H1 (cell line): ENCODE measurements at regions not wholly inside any gene's neighbourhood (a gene's known extent, or its start where the extent isn't known, plus 50 kb on each side); places are given as distances from the start of the nearest gene placed in this dataset.
"Not testable (repeated sequence)": the region's sequence is repeated elsewhere in the genome, so short reads cannot be mapped to it uniquely, and the experiment has no call there.

Source experiments
- CTCF ChIA-PET: fragments of 300-600 bp; sonication (Branson Sonifier 250); formaldehyde crosslinking; loops from one replicate; lab custom pipeline; 2021; ENCODE audit not compliant: partially characterized antibody; lab: Charles Lee
- POLR2A ChIA-PET: fragments of 300-600 bp; sonication (Branson Sonifier 250); formaldehyde crosslinking; loops from one replicate; lab custom pipeline; 2021; ENCODE audit warnings: inconsistent platforms; ENCODE audit not compliant: partially characterized antibody; lab: Charles Lee
- DNase-seq, 2 experiments: peaks; one replicate each; pipeline versions ENCODE4 v3.0.0 to v3.0.0-alpha.2; 2010 to 2022; ENCODE audit warnings: low spot score in 2 of 2, low read depth in 1 of 2, mixed read lengths in 1 of 2
- FAIRE-seq: peaks from 2 replicates; lab custom pipeline; 2011; peaks lifted over from hg19 to GRCh38; lab: Jason Lieb, UNC
- H2AFZ ChIP-seq: 2 replicates; pipeline ENCODE4 v1.8.1; 2012; ENCODE audit warnings: low read length, inconsistent platforms
- H2AK5ac ChIP-seq: 2 replicates; pipeline ENCODE4 v1.6.1; 2013; ENCODE audit warnings: low read depth, low read length
- H2BK120ac ChIP-seq: replicated peaks from 2 replicates; pipeline ENCODE3; 2013; ENCODE audit warnings: low read depth, low read length, inconsistent platforms
- H2BK12ac ChIP-seq: 2 replicates; pipeline ENCODE4 v1.6.1; 2013; ENCODE audit warnings: low read depth, low read length
- H2BK15ac ChIP-seq: 2 replicates; pipeline ENCODE4 v1.6.1; 2013; ENCODE audit warnings: low read length
- H2BK20ac ChIP-seq: 2 replicates; pipeline ENCODE4 v1.6.1; 2013; ENCODE audit warnings: low read length
- H2BK5ac ChIP-seq: 2 replicates; pipeline ENCODE4 v1.6.1; 2013; ENCODE audit warnings: low read depth, low read length
- H3K14ac ChIP-seq: 2 replicates; pipeline ENCODE4 v1.6.1; 2013; ENCODE audit warnings: inconsistent platforms; ENCODE audit not compliant: insufficient read length
- H3K18ac ChIP-seq: 2 replicates; pipeline ENCODE4 v1.6.1; 2013; ENCODE audit warnings: low read length; ENCODE audit errors: extremely low read depth
- H3K23ac ChIP-seq: 2 replicates; pipeline ENCODE4 v1.6.1; 2013; ENCODE audit warnings: inconsistent platforms; ENCODE audit not compliant: insufficient read length
- H3K23me2 ChIP-seq: 2 replicates; pipeline ENCODE4 v1.6.1; 2013; ENCODE audit warnings: low read depth, low read length
- H3K27ac ChIP-seq: 2 replicates; pipeline ENCODE4 v1.6.1; 2011; ENCODE audit warnings: low read depth, low read length, inconsistent platforms
- H3K27me3 ChIP-seq, 4 experiments: replicated peaks in 1 of 4; 1 replicate in 1 of 4; 2 replicates in 3 of 4; pipeline versions ENCODE4 v1.6.1 to v1.8.1; 2011 to 2013; ENCODE audit warnings: low read length in 3 of 4, mild to moderate bottlenecking in 3 of 4, inconsistent platforms in 2 of 4, mixed read lengths in 2 of 4, moderate library complexity in 1 of 4; ENCODE audit not compliant: control insufficient read depth in 3 of 4, insufficient read depth in 3 of 4; ENCODE audit errors: extremely low read depth in 1 of 4
- H3K36me3 ChIP-seq, 4 experiments: 2 replicates each; pipeline versions ENCODE4 v1.6.1 to v1.8.1; 2011 to 2013; ENCODE audit warnings: mild to moderate bottlenecking in 4 of 4, low read length in 3 of 4, moderate library complexity in 2 of 4, control low read depth in 1 of 4, inconsistent platforms in 1 of 4; ENCODE audit not compliant: insufficient read depth in 4 of 4, control insufficient read depth in 2 of 4
- H3K4ac ChIP-seq: replicated peaks from 2 replicates; pipeline ENCODE3; 2013; ENCODE audit warnings: low read length, low read depth, mixed read lengths, inconsistent platforms; ENCODE audit not compliant: insufficient read length
- H3K4me1 ChIP-seq, 4 experiments: replicated peaks in 1 of 4; 1 replicate in 1 of 4; 2 replicates in 3 of 4; pipeline versions ENCODE4 v1.6.1 to v1.8.1; 2011 to 2013; ENCODE audit warnings: low read length in 3 of 4, inconsistent platforms in 2 of 4, mixed read lengths in 1 of 4; ENCODE audit not compliant: insufficient read depth in 4 of 4, control insufficient read depth in 3 of 4
- H3K4me2 ChIP-seq, 2 experiments: 2 replicates each; pipeline versions ENCODE4 v1.6.1 to v1.8.1; 2011 to 2013; ENCODE audit warnings: low read depth in 2 of 2, low read length in 2 of 2, control low read depth in 1 of 2, inconsistent platforms in 1 of 2, mild to moderate bottlenecking in 1 of 2; ENCODE audit not compliant: insufficient read depth in 1 of 2
- H3K4me3 ChIP-seq, 4 experiments: fragments of 200-600, 300-600 bp in 1 of 4; sonication (generic), shearing (Covaris generic), sonication (Bioruptor Twin) in 1 of 4; 2 replicates each; pipeline versions ENCODE4 v1.5.1 to v1.8.1; 2011 to 2016; ENCODE audit warnings: low read length in 4 of 4, low read depth in 3 of 4, control low read depth in 2 of 4, inconsistent platforms in 2 of 4, mild to moderate bottlenecking in 2 of 4, mixed read lengths in 1 of 4, moderate library complexity in 1 of 4; ENCODE audit not compliant: insufficient read depth in 2 of 4; ENCODE audit errors: extremely low read depth in 1 of 4
- H3K56ac ChIP-seq: replicated peaks from 2 replicates; pipeline ENCODE3; 2013; ENCODE audit warnings: low read depth, mild to moderate bottlenecking, mixed read lengths, low read length, inconsistent platforms; ENCODE audit not compliant: insufficient read length
- H3K79me1 ChIP-seq: 2 replicates; pipeline ENCODE4 v1.6.1; 2013; ENCODE audit warnings: low read depth, low read length, control low read depth
- H3K79me2 ChIP-seq, 2 experiments: 2 replicates each; pipeline versions ENCODE4 v1.6.1 to v1.8.1; 2012 to 2013; ENCODE audit warnings: low read length in 2 of 2, mild to moderate bottlenecking in 2 of 2, inconsistent platforms in 1 of 2; ENCODE audit not compliant: insufficient read depth in 2 of 2, control insufficient read depth in 1 of 2
- H3K9ac ChIP-seq, 4 experiments: replicated peaks in 1 of 4; 1 replicate in 1 of 4; 2 replicates in 3 of 4; pipeline versions ENCODE4 v1.6.1 to v1.8.1; 2011 to 2013; ENCODE audit warnings: low read depth in 3 of 4, low read length in 3 of 4, control low read depth in 2 of 4, mild to moderate bottlenecking in 2 of 4, moderate library complexity in 2 of 4, inconsistent platforms in 1 of 4; ENCODE audit errors: extremely low read depth in 1 of 4
- H3K9me3 ChIP-seq, 2 experiments: 2 replicates each; pipeline versions ENCODE4 v1.6.1 to v1.8.1; 2012 to 2013; ENCODE audit warnings: mild to moderate bottlenecking in 2 of 2, moderate library complexity in 2 of 2, control low read depth in 1 of 2, inconsistent platforms in 1 of 2, low read depth in 1 of 2, low read length in 1 of 2, mixed read lengths in 1 of 2; ENCODE audit not compliant: insufficient read depth in 2 of 2
- H4K20me1 ChIP-seq, 2 experiments: replicated peaks in 1 of 2; 2 replicates each; pipeline versions ENCODE3 to v1.8.1; 2011 to 2013; ENCODE audit warnings: inconsistent platforms in 2 of 2, low read length in 2 of 2, mild to moderate bottlenecking in 1 of 2; ENCODE audit not compliant: insufficient read depth in 2 of 2, control insufficient read depth in 1 of 2
- H4K5ac ChIP-seq: 2 replicates; pipeline ENCODE4 v1.6.1; 2013; ENCODE audit warnings: low read length, low read depth, mixed read lengths, inconsistent platforms; ENCODE audit not compliant: insufficient read length
- H4K8ac ChIP-seq: 2 replicates; pipeline ENCODE4 v1.8.0; 2013; ENCODE audit warnings: mild to moderate bottlenecking, moderate library complexity, low read length, inconsistent platforms; ENCODE audit not compliant: insufficient read depth; ENCODE audit errors: extremely low read depth
- H4K91ac ChIP-seq: replicated peaks from 2 replicates; pipeline ENCODE3; 2013; ENCODE audit warnings: low read length, mixed read lengths, inconsistent platforms; ENCODE audit not compliant: insufficient read length
- WGBS, 2 experiments: shearing (Covaris generic) in 1 of 2; methylation state at CpG; one replicate each; pipeline versions ENCODE4 v1.1.6 to v1.1.7; 2013 to 2015; ENCODE audit warnings: low lambda C conversion rate in 2 of 2, mixed read lengths in 2 of 2, inconsistent platforms in 1 of 2, low coverage in 1 of 2, missing lambda C conversion rate in 1 of 2; ENCODE audit not compliant: insufficient replicate concordance in 2 of 2, insufficient coverage in 1 of 2, insufficient read length in 1 of 2; ENCODE audit errors: extremely low coverage in 1 of 2, missing lambda C conversion rate in 1 of 2; 5-methylcytosine and 5-hydroxymethylcytosine counted together

GRCh38 chr2:166686057-166686456 is 192.0 kb upstream of the SCN7A start:
- H3K9me3 ChIP-seq, H4K8ac ChIP-seq, H3K4me1 ChIP-seq, H4K5ac ChIP-seq, H3K36me3 ChIP-seq, H4K91ac ChIP-seq, H3K4me2 ChIP-seq, H2BK20ac ChIP-seq, H2AK5ac ChIP-seq, H2BK15ac ChIP-seq, H2AFZ ChIP-seq, H3K27me3 ChIP-seq, H3K23ac ChIP-seq, H3K27ac ChIP-seq, H3K9ac ChIP-seq, H3K79me2 ChIP-seq, H3K23me2 ChIP-seq, H3K4me3 ChIP-seq, H2BK12ac ChIP-seq, H3K56ac ChIP-seq, H3K4ac ChIP-seq, H3K18ac ChIP-seq, H3K14ac ChIP-seq, FAIRE-seq, POLR2A ChIA-PET, H4K20me1 ChIP-seq, H2BK120ac ChIP-seq, DNase-seq, H2BK5ac ChIP-seq, H3K79me1 ChIP-seq: not testable (repeated sequence)
- CTCF ChIA-PET, result interaction anchor here (1.8 kb wide), 1 partner anchor 147 kb away, joined by 4 read pairs; no protein-coding TSS in a partner anchor
- WGBS, 2 experiments, result 77% methylated on average over 4 of the region's 4 CpGs; no CpG with 5 or more reads in 1 of the 2 experiments
